Progenitor cell of endocrine pancreas (in vitro differentiated cells): ENCODE measurements at regions not wholly inside any gene's neighbourhood (a gene's known extent, or its start where the extent isn't known, plus 50 kb on each side); places are given as distances from the start of the nearest gene placed in this dataset.

ENCODE experiments used
- DNase-seq: peaks from one replicate; pipeline ENCODE4 v3.0.0; 2021; ENCODE audit warnings: low spot score; ENCODE audit not compliant: unreplicated experiment
- H3K27ac Mint-ChIP-seq: 2 replicates; pipeline ENCODE4 v1.8.0; 2021; ENCODE audit warnings: mild to moderate bottlenecking, moderate library complexity, mixed read lengths
- H3K27me3 Mint-ChIP-seq: 2 replicates; pipeline ENCODE4 v1.8.0; 2021; ENCODE audit warnings: mixed read lengths
- H3K36me3 Mint-ChIP-seq: 2 replicates; pipeline ENCODE4 v1.8.0; 2022; ENCODE audit warnings: mixed read lengths; ENCODE audit not compliant: insufficient read depth
- H3K4me1 Mint-ChIP-seq: 2 replicates; pipeline ENCODE4 v1.8.0; 2021; ENCODE audit warnings: low read depth, mixed read lengths
- H3K4me3 Mint-ChIP-seq: 2 replicates; pipeline ENCODE4 v1.8.0; 2021; ENCODE audit warnings: low read depth, mild to moderate bottlenecking, moderate library complexity, mixed read lengths
- H3K9me3 Mint-ChIP-seq: 2 replicates; pipeline ENCODE4 v1.8.0; 2021; ENCODE audit warnings: low read depth, mixed read lengths
- CTCF ChIP-seq: fragments of 200-600 bp; sonication (generic); IDR thresholded peaks from one replicate; pipeline ENCODE4 v1.5.0; 2021; ENCODE audit warnings: antibody characterized with exemption, mild to moderate bottlenecking; ENCODE audit not compliant: unreplicated experiment

- DNase-seq, result no peak
- no peak overlapping the region for H3K4me3 Mint-ChIP-seq
- no peak overlapping the region for H3K27ac Mint-ChIP-seq
- no peaks in the 10 kb centered on the region for H3K36me3 Mint-ChIP-seq
- TF ChIP-seq CTCF, result no peak
- no peaks in the 10 kb centered on the region for H3K4me1 Mint-ChIP-seq
- H3K9me3 Mint-ChIP-seq, result no peaks in the 10 kb centered on the region
- H3K27me3 Mint-ChIP-seq, result peaks cover 18% of the 10 kb centered on the region
Observed at GRCh38 chr7:68058014-68058413, 1061.4 kb downstream of the TYW1 start.

GRCh38 chr7:68063171-68063570 is 1066.5 kb downstream of the TYW1 start:
- Mint-ChIP-seq H3K36me3 (no peaks in the 10 kb centered on the region), H3K27me3 (peaks cover 13% of the 10 kb centered on the region), H3K4me1 (peaks cover 3% of the 10 kb centered on the region), H3K27ac (no peak overlapping the region), H3K4me3 (no peak overlapping the region), H3K9me3 (no peaks in the 10 kb centered on the region)
- DNase-seq, result no peak
- peak; percentile 61 for TF ChIP-seq CTCF

GRCh38 chr7:68065581-68065980 is 1068.9 kb downstream of the TYW1 start:
- H3K4me3 Mint-ChIP-seq, result no peak overlapping the region

GRCh38 chr7:68067845-68068244 is 1071.2 kb downstream of the TYW1 start:
- Mint-ChIP-seq H3K36me3 (no peaks in the 10 kb centered on the region), H3K27me3 (no peaks in the 10 kb centered on the region), H3K27ac (no peak overlapping the region), H3K4me1 (peaks cover 3% of the 10 kb centered on the region), H3K9me3 (no peaks in the 10 kb centered on the region), H3K4me3 (no peak overlapping the region)
- no peak for DNase-seq
- TF ChIP-seq CTCF, result no peak

More at GRCh38 chr7:68065581-68065980, 1068.9 kb downstream of the TYW1 start:
- no peak for TF ChIP-seq CTCF
- DNase-seq, result no peak
- Mint-ChIP-seq H3K4me1 (peaks cover 3% of the 10 kb centered on the region), H3K9me3 (no peaks in the 10 kb centered on the region), H3K36me3 (no peaks in the 10 kb centered on the region), H3K27me3 (peaks cover 6% of the 10 kb centered on the region), H3K27ac (no peak overlapping the region)

GRCh38 chr7:68070992-68071391 is 1074.4 kb downstream of the TYW1 start:
- H3K4me1 Mint-ChIP-seq, result peaks cover 3% of the 10 kb centered on the region
- DNase-seq, result no peak

More at GRCh38 chr7:68070992-68071391, 1074.4 kb downstream of the TYW1 start:
- Mint-ChIP-seq H3K4me3 (no peak overlapping the region), H3K27ac (no peak overlapping the region), H3K9me3 (no peaks in the 10 kb centered on the region), H3K27me3 (peaks cover 3% of the 10 kb centered on the region), H3K36me3 (no peaks in the 10 kb centered on the region)
- TF ChIP-seq CTCF, result no peak
